Stimulated activated CD4-positive, alpha-beta T cell treated with anti-CD3 and anti-CD28 coated beads, Interleukin-1b, Interleukin-23, amount 100 ng/mL, for 48 hours (primary cell): ENCODE measurements at regions not wholly inside any gene's neighbourhood (a gene's known extent, or its start where the extent isn't known, plus 50 kb on each side); places are given as distances from the start of the nearest gene placed in this dataset.
"Not testable (repeated sequence)": the region's sequence is repeated elsewhere in the genome, so short reads cannot be mapped to it uniquely, and the experiment has no call there.

ENCODE experiments used
- DNase-seq: peaks from one replicate; pipeline ENCODE4 v3.0.0-alpha.2; 2020

DNA sequence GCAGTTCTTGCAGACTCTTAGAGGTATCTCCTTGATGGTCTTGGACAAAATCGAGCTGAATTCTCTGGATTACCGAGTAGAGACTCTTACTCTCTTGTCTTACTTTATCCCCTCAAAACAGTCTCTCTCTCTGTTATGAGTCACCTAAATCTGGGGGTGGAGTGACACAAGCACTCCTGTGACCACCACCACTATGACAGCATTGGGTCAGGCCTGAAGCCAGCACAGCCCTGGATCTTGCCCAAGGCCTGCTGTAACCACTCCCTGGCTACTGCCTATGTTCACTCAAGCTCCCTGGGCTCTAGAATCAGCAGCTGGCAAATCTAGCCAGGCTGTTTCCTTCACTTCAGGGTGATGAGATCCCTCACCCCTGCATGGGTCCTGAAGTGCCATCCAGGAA lies 662.5 kb downstream of the LUZP2 start:
- DNase-seq = no peak

DNA sequence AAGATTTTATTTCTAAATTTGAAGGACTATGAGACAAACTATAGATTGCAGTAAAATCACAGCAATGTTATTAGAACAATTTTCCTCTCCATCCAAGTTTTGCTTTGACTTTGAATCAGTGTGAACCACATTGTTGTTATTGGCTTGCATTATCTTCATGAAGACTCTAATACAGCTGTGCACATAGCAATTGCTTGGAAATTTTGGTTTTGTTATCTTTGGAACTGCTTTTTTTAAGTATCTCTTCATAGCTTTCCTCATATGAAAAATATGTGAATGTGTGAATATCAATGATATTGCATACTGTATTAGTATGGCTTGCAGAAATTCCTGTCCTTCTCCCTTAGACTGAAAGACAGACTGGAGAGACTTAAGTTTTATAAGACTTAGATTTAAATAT lies 666.6 kb downstream of the LUZP2 start:
- no peak for DNase-seq

DNA sequence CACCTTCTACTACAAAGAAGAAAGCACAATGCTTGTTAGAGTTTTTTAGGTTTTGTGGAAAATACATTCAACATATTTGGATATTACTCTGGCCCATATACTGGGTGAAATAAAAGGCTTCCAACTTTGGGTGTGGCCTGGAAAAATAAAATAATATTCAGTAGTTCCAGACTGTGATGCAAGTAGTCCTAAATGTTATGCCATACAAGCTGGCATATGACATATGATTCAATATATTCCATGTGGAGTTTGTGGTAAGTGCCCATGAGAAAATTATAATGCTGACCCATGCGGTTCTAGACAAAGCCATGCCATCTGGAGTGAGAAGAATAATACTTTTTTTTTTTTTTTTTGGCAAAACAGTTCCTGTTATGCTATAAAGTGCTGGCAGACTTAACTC lies 683.3 kb downstream of the LUZP2 start:
- DNase-seq = no peak

DNA sequence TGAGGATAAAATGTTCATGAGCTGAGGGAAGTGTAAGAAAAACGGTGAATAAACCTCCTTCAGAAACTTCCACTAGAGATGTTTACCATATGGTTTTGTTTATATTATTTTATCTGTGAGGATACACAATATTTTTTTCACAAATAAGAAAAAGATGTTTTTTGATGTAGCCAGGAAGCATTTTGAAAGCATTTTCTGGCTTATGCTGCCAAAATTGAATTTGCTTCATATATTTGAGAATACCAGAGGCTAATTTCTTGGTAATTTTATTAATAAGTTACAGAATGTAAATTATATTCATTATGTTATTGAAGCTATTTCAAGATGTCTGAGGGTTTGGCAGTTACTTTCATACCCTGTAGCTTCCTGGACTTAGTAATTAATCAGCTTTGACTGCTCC lies 686.6 kb downstream of the LUZP2 start:
- DNase-seq = no peak

DNA sequence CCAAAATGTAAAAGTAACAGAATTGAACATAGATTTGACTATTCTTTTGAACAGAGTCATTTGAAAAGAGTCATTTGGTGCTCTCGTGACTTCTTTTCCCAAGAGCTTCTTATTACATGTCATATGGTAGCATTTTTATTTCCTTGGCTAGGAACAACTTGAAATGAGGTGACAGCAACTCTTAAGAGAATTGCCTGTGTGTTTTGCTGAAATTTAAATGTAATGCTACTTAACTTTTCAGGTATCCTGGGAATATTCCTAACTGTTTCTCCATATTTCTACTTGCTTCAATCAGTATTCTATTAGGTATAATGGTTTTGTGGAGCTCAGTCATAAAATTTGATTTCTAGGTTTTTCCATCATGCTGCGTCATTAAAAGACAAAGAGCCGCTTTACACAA lies 700.7 kb downstream of the LUZP2 start:
- DNase-seq = no peak

DNA sequence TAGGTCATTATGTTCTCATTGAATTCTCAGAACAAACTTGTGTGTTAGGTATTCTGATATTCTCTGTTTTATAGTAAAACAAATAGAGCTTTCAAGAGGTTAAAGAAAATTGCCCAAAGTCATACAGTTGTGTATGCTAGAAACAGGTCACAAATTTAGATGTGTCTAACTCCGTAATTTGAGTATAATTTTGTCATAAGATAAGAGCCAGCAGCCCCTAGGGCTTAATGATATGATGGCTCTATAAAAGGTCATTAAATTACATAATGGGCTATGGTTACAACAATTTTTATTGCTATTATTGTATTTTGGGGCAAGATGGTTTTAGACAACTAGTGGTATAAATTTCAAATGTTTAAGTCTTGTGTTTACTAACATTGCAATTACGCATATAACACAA lies 701.9 kb downstream of the LUZP2 start:
- no peak for DNase-seq

DNA sequence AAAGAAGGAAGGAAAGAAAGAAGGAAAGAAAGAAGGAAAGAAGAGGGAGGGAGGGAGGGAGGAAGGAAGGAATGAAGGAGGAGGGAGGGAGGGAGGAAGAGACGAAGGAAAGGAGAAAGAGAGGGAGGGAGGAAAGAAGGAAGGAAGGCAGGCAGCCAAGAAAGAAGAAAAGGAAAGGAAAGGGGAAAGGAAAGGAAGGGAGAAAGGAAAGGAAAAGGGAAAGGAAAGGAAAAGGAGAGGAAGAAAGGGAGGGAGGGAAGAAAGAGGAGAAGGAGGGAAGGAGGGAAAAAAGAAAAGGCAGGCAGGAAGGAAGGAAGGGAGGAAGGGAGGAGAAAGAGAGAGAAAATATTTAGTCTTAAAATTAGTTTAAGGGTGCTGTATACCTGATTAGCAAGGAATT lies 704.1 kb downstream of the LUZP2 start:
- DNase-seq = no peak

DNA sequence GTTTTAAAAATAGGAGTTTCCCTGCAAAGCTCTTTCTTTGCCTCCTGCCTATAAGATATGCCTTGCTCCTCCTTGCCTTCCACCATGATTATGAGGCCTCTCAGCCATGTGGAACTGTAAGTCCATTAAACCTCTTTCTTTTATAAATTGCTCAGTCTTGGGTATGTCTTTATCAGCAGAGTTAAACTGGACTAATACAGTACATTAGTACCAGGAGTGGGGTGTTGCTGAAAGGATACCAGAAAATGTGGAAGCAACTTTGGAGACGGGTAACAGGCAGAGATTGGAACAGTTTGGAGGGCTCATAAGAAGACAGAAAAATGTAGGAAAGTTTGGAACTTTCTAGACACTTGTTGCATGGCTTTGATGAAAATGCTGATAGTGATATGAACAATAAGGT lies 709.9 kb downstream of the LUZP2 start:
- no peak for DNase-seq

DNA sequence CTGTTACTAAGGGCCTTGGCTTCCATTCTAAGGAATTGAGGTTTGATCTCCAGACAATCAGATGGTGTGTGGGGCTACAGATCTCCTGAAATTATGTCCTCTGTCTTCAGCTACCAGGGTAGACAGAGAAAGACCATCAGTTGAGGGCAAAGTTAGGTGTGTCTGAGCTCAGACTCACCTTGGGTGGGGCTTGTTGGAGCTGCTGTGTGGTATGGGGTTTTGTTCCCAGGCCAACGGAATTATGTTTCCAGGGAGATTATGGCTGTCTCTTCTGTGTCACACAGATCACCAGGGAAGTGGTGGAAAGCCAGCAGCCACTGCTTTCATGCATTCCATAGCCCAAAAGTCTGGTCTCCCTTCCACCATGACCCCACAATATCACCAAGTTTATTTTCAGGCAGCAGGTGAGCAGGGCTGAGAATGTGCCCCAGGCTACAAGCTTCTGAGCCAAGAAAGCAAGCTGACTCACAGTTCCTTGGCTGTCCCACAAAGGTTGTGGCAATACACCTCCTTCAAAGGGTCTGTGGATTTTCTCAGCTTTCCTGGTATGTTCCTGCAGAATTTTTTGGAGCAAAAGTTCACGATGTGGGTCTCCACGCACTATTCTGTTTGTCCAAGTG lies 714.9 kb downstream of the LUZP2 start:
- no peak for DNase-seq

DNA sequence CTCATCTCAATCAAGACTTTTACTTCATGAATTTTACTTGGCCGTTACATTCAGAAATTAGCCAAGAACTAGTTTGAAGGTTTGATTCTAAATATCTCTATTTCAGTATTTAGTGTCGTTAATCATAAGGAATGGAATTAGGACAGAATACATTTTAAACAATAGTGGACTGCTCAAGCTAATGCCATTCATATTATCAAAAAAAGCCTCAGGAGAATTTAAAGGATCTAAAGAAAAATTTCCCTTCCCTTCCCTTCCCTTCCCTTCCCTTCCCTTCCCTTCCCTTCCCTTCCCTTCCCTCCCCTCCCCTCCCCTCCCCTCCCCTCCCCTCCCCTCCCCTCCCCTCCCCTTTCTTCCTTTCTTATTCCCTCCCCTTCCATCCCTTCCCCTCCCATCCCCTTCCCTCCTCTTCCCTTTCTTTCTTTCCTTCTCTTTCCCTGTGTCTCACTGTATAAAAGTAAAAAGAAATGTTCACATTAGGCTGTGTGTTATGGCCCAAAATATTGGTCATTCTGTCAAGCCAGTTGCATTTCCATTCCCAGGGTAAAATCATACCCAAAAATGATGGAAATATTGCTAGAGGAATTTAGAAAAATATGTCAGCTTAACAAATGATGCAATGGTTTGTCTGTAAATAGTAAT lies 717.8 kb downstream of the LUZP2 start:
- DNase-seq = no peak

DNA sequence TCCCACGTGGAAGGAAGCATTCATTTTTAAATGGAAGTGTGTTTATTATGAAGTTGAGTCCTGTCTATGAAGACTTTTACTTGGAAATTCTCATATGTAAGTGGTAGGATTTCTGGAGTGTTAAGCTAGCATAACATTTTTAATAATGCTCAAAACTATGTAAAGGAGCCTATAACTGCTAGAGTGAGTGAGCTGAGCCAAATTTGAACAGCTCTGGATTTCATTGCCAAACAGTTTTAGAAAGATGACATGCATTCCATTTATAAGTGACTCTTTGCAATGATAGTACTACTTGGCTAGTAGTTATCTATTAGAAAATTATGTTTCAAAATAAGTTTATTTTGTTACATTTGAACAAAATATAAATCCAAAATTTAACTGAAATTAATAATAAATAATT lies 721.2 kb downstream of the LUZP2 start:
- no peak for DNase-seq

DNA sequence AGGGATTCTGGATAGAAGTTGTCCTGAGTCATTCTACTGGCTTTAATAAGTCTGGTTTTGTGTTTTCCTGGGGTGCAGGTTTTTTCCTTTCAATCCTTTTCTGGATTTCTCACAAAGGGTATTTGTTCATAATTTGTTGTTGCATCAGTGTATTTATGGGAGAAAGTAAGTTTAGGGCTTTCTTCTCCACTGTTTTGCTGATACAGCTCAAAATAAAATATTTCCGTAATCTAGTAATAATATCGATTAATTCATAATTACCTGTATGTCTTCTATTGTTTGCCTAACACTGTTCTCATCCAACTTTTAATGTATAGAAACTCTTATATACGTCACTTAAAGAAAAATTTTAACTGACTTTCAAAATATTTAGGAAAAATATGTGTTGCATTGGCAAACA lies 728.2 kb downstream of the LUZP2 start:
- DNase-seq = no peak

DNA sequence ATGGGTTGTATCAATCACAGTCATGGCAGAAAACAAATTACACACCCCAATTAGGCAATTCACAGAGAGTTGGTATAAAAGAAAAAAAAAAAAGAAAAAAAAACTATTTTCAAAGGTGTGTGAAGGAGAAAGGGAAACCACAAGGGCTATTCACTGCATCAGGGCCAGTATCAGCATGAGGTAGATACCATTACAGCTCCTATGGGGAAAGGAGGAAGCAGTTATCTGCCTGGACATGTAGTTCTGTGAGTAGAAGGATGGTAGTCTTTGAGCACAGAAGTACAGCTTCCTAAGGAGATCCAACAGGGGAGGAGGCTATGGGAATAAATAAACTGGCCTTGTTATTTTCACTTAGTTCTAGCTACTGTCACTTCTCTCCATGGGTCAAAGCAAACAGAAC lies 746.1 kb downstream of the LUZP2 start:
- DNase-seq = no peak

DNA sequence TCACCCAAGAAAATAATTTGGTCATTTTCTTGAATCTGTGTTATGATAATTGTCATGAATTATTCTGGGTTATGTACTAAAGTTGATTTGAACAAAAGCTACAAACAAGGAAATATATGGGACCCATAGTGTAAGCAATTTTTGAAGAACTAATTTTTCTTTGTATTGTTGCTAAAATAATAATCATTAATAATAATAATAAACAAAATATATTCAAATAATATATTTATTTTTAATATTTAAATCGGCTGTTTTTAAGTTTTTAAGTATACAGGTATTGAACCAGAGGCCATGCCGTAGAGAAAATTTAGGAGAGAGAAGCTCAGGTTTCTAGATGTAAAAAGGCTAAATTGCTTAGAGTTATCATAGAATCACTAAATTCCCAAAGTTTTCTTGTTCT lies 747.3 kb downstream of the LUZP2 start:
- no peak for DNase-seq

DNA sequence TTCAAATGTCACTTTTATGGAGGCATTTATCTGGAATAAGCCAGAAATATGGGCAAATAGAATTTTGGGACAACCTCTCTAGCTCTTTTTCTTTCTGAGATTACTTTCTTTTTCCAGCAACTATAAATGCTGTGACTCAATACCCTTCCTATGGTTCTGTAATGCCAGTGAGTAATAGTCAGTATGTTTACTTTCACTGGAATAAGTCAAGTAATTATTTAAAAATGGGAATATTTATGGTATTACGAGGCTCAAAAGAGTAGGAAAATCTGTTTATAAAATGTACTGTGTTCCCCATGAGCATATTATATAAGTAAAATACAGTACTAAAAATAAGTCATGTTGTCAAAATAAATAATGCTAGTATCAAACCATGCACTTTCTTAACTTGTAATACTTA lies 750.5 kb downstream of the LUZP2 start:
- DNase-seq = no peak

DNA sequence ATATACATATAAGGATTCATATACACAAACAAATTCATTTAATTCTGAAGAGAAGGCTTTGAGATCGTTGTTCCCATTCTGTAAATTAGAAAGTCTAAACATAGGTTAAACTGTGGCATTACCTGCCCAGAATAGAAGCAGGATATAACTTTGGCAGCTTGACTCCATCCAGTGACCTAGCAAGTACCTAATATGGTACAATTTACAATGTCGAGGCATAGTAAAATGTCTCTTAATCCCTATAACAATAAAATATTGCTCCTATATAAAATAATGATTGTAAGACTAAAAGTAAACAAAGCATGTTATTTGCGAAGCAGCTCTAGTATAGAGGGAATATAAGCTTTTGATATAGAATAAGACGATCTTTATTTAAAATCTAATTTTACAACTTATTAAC lies 756.0 kb downstream of the LUZP2 start:
- DNase-seq = no peak

DNA sequence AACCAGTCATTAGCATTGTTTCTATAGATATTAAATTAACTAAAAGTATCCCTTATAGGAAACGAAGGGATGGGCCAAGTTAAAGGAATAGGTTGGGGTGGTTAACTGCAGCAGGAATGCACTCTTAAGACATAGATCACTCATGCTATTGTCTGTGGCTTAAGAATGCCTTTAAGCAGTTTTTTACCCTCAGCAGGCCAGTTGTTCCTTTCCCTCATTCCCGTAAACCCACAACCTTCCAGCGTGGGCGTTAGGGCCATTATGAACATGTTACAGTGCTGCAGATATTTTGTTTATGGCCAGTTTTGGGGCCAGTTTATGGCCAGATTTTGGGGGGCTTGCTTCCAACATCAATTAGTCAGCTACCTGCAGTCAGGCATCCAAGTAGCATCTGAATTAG lies 767.0 kb downstream of the LUZP2 start:
- not testable (repeated sequence) for DNase-seq

DNA sequence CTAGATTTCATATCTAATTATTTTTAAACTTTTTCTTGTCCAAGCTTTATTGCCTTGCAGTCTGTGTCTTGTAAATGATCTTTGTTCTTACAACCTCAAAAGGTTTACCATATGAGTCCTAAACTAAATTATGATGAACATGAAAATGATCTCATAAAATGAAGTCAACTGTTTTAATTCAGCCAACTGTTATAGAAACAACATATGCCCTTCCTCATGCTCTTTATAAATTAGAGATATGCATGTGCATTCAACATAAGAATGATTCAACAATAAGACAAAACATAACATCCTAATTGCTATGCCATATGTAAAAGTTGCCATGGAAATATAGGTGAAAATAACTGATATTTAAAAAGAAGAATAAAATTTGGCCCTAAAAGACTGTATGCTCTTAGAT lies 774.4 kb downstream of the LUZP2 start:
- no peak for DNase-seq

DNA sequence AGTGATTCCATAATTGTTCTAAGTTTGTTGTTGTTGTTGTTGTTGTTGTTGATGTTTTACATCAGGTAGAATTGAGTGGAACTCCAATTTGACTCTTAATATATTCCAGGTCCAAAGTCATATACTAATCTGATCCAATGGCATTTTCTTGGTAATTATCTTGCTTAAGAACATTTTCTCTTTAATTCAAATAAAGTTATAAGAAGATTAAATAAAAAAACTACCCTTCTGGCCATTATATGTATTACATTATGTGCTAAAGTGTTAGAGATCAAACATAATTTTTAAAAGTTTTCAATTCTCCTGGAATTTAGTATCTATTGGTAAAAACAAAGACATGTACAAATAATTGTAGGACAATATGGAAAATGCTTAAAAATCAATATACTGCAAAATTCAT lies 775.4 kb downstream of the LUZP2 start:
- DNase-seq = no peak

DNA sequence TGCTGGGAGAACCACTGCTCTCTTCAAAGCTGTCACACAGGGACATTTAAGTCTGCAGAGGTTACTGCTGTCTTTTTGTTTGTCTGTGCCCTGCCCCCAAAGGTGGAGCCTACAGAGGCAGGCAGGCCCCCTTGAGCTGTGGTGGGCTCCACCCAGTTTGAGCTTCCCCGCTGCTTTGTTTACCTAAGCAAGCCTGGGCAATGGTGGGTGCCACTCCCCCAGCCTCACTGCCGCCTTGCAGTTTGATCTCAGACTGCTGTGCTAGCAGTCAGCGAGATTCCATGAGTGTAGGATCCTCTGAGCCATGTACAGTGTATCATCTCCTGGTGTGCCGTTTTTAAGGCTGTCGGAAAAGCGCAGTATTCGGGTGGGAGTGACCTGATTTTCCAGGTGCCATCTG lies 784.0 kb downstream of the LUZP2 start:
- not testable (repeated sequence) for DNase-seq

DNA sequence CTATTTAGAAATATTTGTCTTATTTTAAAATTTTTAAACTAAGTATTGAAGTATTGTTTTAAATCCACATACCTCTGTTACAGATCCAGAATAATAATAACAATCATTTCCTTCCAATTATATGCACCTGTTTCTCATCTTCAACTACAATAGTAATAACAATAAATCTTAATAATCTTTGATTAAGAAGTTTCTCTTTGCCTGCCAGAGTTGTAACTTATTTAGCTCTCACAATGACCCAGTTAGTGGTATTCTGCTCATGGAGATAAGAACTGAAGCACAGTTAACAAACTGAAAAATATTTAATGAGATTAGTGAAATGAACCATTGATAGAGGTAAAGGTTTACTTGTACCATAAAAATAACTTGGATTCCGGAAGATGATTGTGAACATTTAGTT lies 796.3 kb downstream of the LUZP2 start:
- no peak for DNase-seq

DNA sequence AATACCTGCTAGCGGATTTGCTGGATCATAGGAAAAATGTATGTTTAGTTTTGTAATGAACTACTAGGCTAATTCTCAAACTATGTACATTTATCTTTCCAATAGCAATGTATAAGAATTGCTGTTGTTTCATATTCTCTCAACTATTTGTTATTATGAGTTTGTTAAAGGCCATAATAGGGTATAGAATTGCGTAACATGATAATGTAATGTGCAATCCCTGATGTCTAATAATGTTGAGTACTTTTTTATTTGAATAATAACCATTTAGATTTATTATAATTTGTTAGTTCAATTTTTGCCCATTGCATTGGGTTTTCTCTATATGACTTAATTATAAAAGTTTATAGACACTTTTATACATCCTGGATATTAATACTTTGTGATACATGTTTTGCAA lies 801.6 kb downstream of the LUZP2 start:
- no peak for DNase-seq

DNA sequence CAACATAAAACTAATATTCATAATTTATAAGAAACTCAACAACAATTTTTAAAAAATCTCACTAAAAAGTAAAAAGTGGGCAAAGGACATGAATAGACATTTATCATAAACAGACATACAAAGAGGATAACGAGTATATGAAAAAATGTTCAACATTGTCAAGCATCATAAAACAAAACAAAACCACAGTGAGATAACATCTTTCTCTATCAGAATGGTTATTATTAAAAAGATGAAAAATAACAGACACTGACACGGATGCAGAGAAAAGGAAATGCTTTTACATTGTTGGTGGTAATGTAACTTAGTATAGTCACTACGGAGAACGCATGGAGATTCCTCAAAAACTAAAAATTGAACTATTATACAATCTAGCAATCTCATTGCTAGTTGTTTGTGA lies 813.0 kb downstream of the LUZP2 start:
- DNase-seq = no peak

DNA sequence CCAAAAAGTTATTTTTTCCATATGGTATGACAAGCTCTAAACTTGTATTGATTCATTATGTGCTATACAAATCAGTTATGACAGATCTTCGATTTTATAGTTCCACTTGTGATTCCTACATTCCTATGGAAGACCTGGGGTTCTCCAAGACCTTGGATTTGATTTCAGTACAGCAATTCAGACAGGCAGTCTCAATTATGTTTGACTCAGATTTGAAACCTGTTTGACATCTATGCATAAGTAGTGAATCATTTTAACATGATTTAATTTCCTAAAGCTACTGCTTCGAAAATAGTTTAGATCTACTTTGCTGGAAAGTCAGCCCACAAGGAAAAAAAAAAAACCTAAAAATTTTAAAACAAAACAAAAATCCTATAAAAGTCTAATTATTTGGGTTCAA lies 820.4 kb downstream of the LUZP2 start:
- DNase-seq = no peak

DNA sequence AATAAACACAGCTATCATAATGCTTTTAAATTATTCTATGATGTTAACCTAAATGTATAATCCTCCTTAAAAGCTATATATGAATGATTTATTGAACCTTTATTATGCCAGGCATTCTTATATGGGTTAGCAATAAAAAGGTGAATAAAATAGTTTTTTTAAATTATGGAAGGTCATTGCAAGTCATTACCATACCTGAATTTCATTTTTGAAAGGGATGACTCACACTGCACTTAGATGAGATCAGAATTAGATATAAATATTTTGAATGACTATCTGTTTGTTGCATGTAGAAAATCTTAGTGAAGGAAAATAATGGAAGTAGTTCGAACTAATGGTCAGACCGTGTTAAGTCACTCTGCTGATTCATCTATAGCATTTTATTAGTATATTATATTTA lies 822.3 kb downstream of the LUZP2 start:
- no peak for DNase-seq
